NCI-H1930 (cell line): ENCODE measurements at regions not wholly inside any gene's neighbourhood (a gene's known extent, or its start where the extent isn't known, plus 50 kb on each side); places are given as distances from the start of the nearest gene placed in this dataset.

ENCODE experiments used
- DNase-seq, 2 experiments: peaks; one replicate each; lab custom pipeline; 2025; lab: John Stamatoyannopoulos, UW

- DNase-seq, result no peak
Measured at GRCh38 chr1:73644198-73644597, 553.8 kb downstream of the LRRIQ3 start.

DNA sequence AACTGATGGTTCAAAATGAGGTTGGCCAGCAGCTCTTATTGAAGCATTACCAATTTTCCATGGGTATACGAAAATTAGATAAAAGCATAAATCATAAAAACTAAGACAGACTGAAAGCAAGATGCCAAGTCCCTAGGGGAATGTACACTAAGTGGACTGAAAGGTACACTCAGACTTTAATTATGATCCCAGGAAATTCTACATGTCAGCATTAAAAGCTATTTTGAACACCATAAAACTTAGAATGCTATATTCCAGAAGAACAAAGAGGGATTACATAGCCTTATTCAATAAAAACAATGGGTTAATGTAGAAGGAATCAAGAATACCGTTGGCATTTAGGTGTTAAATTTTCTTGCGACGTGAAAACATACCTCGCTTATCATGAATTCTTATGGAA lies 558.5 kb downstream of the LRRIQ3 start:
- DNase-seq, result no peak

GRCh38 chr1:73637264-73637663 lies 560.7 kb downstream of the LRRIQ3 start:
- DNase-seq, result no peak

DNA sequence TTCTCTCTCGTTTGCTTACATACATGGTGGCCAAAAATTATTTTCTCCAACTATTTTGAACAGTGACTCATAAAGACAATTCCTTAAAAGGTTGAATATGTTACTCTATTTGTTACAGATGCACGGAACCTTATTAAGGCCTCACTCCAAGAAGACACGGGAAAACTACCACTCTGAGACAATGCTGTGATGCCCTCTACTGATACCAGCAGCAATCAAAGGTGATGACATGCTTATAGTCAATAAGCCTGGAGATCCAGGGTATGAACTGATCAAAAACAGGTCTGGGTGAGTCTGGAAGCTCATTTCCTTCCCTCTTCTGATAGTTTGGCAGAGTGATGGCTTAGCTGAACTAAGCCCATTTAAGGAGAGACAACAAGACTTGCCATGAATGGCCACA lies 563.0 kb downstream of the LRRIQ3 start:
- no peak for DNase-seq

DNA sequence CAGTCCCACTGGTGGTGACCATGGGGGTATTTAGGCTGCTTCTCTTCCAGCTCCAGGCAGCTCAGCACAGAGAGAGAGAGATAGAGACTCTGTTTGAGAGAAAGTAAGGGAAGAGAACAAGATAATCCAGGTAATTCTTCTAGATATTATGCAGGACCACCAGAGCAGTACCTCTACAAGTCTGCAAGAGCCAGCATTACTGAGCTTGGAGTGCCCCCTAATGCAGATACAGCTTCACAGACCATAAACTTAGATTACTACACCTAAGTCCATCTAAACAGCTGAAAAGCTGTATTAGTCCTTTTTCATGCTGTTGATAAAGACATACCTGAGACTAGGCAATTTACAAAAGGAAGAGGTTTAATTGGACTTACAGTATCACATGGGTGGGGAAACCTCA lies 570.3 kb downstream of the LRRIQ3 start:
- no peak for DNase-seq

DNA sequence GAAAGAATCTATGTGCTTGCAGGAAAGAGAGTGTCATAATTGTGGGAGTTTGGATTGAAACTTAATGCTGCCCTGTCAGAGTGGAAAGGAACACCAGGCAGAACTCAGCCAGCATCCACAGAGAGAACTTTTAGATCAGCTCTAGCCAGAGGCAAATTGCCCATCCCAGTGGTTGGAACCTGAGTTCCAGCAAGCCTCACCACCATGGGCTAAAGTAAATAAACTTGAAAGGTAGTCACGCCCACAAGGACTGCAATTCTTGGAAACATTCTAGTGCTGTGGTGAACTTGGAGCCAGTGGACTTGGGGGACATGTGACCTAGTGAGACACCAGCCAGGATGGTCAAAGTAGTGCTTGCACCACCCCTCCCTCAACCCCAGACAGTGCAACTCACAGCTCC lies 571.6 kb downstream of the LRRIQ3 start:
- DNase-seq, result no peak

DNA sequence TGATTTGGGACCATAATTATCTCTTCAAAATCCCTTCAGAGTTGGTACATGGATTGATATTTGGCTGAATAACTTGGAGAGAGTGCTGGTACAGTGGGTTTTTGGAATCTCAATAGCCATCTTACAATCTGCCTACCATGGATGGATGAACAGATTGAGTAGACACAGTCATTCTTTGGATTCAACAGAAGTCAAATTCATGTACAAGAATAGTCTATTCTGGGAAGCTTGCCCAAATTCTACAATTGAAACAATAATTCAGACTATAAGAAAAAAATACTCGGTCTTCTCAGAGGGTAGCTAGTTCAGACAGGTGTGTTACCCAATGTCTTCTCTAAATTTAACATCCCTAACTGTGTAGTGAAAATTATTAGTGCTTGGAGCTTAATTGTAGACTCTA lies 574.0 kb downstream of the LRRIQ3 start:
- no peak for DNase-seq

DNA sequence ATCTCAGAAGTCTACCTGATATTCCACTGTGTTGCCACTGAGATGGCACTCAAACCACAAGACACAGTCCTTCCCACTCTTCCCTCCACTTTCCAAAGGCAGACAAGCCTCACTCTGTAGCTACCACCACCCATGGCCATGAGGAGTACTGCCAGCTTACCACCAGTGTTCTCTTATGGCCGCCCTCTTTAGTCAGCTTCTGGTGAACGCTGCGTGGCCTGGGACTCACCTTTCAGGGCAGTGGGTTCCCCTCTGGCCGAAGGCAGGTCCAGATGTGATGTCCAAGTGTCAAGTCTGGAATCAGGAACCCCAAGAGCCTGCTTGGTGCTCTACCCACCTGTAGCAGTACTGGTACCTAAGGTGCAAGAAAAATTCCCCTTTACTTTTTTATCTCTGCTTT lies 580.8 kb downstream of the LRRIQ3 start:
- no peak for DNase-seq

DNA sequence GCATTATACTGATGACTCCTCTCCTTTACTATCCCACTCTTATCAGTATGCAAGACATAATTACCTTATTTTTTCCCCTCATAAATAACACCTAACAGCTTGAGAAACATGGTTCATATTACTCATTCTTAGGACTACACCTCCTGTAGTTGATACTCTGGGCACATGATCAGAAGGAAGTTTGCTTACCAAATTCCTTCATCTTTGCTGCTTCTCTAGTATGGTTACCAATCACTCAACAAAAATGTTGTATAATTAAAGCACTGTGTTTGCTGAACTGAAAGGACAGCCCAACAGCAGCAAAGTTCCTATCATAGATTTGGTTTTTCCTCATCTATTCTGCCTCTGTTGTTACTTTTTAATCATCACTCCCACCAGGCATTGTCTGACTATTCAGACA lies 586.3 kb downstream of the LRRIQ3 start:
- no peak for DNase-seq

- DNase-seq, result peak; percentile 4 to 38
Measured at GRCh38 chr1:73604739-73605138, 593.2 kb downstream of the LRRIQ3 start.

GRCh38 chr1:73604211-73604610 lies 593.8 kb downstream of the LRRIQ3 start:
- peak in 1 of 2 experiments; percentile 19 for DNase-seq

DNA sequence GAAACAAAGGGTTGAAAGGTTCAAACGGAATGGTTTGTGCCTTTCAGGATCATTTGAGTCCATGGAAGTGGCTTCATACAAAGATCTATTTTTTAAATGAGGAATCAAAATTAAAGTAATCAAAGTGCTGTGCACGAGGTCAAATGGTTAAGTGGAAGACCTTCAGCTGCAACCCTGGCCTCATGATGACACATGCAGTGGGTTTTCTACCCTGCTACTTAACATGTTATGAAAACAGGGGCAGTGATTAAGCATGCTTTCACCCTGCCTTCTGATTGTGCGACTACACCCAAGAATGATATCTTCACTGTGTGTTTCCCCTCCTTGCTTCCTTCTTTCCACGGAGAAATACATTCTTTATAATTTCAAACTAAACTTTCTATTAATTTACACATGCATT lies 604.2 kb downstream of the LRRIQ3 start:
- no peak for DNase-seq

DNA sequence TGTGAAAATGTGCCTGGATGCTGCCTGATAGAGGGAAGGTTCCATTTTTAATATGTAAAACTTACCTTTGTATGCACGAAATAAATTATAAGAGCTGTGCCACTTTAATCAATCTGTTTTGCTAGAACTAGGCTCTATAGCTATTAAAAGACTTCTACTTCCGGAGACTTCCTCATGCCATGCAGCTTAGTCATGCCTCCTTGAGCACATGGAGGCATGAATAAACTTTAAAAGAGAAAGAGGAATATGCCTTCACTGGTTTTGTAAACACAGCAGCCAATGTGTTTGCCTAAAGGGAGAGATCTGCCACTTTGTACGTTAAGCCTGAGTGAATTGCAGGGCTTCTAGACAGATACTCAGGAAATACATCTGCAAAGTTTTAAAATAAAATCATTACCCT lies 604.6 kb downstream of the LRRIQ3 start:
- DNase-seq, result no peak

GRCh38 chr1:73587080-73587479 lies 610.9 kb downstream of the LRRIQ3 start:
- DNase-seq, result no peak

DNA sequence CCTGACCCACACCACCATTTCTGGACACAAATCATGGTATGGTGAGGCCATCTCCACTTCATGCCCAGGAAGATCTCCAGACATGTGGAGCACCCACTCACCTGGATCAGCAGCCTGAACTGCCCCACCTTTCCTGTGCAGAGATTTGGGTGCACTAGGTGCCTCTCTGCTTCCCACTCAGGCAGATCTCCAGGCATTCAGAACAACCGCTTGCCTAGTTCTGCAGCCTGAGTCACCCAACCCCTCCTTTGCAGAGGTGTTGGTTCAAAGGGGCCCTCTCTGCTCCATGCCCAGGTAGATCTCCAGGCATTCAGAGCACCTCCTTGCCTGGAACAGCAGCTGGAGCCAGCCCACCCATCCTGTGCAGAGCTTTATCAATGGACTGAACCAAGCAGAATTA lies 620.8 kb downstream of the LRRIQ3 start:
- no peak for DNase-seq

- no peak for DNase-seq
Measured at GRCh38 chr1:73576083-73576482, 621.9 kb downstream of the LRRIQ3 start.

DNA sequence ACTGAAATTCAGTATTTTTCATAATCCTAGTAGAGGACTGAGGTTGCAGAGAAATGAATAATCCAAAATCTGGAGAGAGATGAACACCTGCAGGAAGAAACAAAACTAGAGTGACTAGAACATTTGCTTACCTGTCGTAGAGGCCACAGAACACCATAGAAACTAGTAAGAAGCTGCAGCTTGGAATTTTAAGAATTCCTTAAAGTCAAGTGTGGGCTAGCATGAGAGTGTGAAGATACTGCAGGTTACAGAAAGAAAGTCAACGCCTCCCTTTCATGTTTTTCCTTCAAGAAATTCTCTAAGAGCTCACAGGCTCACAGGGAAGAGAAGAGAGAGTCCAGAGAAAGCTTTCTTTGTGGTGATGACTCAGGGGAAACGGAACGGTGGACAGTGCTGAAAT lies 633.7 kb downstream of the LRRIQ3 start:
- DNase-seq, result no peak

DNA sequence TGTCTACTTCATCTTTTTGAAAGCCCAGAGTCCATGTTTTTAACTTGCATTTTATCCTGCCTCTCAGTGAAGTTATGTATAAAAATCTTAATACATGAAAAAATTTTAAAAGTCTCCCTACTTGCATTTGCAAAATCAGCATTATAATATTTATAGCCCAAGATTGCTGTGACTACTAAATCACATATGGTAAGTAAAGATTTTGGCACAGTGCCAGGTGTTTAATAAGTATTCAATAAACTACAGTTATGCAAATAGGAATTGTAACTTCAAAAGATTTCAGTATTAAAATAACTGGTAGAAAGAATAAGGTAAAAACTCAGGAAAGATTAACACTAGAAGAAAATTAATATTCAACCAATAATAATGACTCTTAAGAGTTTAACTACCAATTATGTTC lies 641.7 kb downstream of the LRRIQ3 start:
- no peak for DNase-seq

DNA sequence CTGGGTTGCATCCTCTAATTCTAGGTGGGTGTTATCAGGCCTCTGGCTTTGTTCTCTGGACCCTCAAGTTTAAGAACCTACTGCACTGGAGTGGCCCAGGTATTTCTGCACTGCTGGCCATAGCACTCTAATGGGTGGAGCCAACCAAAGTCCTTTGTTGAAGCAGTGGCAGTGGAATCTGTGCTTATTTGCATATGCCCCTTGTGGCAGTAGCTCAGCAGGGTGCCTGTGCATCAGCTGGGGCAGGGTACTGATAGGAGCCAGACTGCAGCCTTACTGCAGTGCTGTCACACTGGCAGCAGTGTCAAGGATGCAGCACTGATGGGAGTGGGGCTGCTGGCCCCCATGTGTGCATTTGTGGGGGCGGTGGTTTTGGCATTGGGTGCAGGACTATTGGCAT lies 660.6 kb downstream of the LRRIQ3 start:
- no peak for DNase-seq

DNA sequence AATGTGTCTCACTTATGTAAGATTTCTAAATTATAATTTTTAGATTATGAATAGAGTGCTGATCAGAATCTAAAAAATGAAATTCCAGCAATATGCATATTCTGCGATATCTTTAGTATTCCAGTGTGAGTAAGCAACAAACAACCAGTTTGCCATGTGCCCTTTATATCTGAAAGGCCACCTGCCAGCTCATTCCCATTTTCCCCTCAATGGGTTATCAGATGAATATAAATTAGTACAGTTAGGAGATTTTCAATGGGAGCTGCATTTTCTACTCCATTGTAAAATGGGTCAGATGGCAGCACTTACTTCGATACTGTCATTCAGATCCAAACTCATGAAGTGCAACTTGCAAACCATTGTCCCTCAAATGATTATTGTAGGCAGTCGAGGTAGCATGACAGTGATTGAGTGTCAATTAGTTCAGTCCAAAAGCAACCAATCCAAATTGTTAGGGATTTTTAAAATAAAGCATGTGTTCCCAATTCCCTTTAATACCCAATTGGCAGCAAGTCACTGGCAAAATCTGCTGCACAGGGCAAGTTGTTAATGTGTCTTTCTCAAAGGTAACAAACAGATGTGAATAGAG lies 680.3 kb downstream of the LRRIQ3 start:
- peak in 1 of 2 experiments; percentile 0 for DNase-seq

DNA sequence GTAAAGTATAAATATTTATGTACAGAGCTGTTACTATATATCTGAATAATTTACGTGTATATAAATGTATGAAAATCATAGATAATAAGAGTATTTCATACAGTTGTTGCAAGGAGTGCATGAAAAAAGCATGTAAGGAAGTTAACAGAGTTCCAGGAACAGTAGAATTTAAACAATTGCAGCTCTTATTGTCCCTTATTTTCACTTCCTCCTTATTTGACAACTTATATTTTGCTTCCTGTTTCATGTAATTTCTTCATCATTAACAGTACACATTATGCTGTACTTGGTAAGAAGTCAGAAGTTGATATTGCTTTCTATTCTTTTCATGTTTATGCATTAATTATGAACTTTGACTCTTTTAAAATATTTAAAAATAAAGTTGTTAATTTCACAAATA lies 681.5 kb downstream of the LRRIQ3 start:
- no peak for DNase-seq

- no peak for DNase-seq
Measured at GRCh38 chr1:73511038-73511437, 686.9 kb downstream of the LRRIQ3 start.

DNA sequence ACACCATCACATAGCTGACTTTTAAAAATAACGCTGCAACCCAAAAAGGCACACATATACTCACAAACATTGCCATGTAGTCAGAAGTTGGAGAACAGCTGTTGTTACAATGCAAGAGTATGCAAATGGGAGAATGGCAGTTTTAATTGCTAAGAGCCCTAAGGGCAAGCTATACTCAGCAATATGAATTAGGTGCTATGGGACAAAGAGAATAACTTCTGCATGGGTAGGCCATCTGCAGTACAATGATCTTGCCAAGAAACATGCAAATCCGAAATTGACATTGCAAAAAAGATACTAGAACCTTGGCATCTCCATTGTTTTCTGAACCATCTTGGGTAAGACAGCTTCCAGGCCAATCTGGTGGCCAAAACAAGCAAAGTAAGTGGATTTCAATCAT lies 697.8 kb downstream of the LRRIQ3 start:
- DNase-seq, result no peak

DNA sequence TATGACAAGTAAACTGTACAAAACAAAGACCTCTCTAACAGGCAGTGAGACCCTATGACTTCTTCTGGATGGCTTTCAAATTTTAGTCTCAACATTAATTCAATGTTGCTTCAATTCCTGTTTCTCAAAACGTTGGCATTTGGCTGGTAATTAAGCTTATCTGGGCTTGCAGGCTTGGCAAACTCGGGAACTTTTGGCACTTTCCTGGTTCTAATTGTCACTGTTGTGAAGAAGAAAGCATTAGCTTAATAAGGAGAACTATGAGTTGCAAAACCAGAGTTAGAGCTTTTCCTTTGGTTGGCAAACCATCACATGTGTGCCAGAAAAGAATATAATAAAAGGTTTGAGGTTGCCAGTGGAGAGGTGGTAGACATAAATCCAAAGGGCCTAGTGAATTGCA lies 698.3 kb downstream of the LRRIQ3 start:
- no peak for DNase-seq

DNA sequence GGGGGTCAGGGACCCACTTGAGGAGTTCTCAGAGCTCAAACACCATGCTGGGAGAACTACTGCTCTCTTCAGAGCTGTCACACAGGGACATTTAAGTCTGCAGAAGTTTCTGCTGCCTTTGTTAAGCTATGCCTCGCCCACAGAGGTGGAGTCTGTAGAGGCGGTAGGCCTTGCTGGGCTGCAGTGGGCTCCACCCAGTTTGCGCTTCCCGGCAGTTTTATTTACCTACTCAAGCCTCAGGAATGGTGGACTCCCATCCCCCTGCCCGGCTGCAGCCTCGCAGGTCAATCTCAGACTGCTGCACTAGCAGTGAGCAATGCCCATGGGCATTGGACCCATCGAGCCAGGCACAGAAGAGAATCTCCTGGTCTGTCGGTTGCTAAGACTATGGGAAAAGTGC lies 706.4 kb downstream of the LRRIQ3 start:
- no peak for DNase-seq
